Skeletal muscle satellite cell (primary cell): ENCODE measurements at regions not wholly inside any gene's neighbourhood (a gene's known extent, or its start where the extent isn't known, plus 50 kb on each side); places are given as distances from the start of the nearest gene placed in this dataset.

Experiments used
- H3K27me3 ChIP-seq: 2 replicates; pipeline ENCODE4 v1.7.0; 2013; ENCODE audit warnings: low read length; ENCODE audit not compliant: control insufficient read depth, insufficient read depth
- H3K36me3 ChIP-seq: 2 replicates; pipeline ENCODE4 v1.7.0; 2013; ENCODE audit warnings: mild to moderate bottlenecking, control low read depth, low read length; ENCODE audit not compliant: insufficient read depth
- H3K4me1 ChIP-seq: 2 replicates; pipeline ENCODE4 v1.7.0; 2013; ENCODE audit warnings: low read length; ENCODE audit not compliant: control insufficient read depth, insufficient read depth
- H3K4me2 ChIP-seq: 2 replicates; pipeline ENCODE4 v1.7.0; 2013; ENCODE audit warnings: mild to moderate bottlenecking, low read length
- H3K4me3 ChIP-seq: 2 replicates; pipeline ENCODE4 v1.7.0; 2013; ENCODE audit warnings: low read length
- H3K9ac ChIP-seq: 2 replicates; pipeline ENCODE4 v1.7.0; 2013; ENCODE audit warnings: mild to moderate bottlenecking, low read depth, low read length, moderate library complexity
- H3K9me3 ChIP-seq: replicated peaks from 2 replicates; pipeline ENCODE4 v1.7.0; 2013; ENCODE audit warnings: mild to moderate bottlenecking, control low read depth, low read length

GRCh38 chr1:224486801-224487583 is 52.4 kb upstream of the WDR26 start:
- Histone ChIP-seq H3K9ac (no peak overlapping the region), H3K4me3 (no peak overlapping the region), H3K36me3 (no peaks in the 10 kb centered on the region), H3K4me2 (no peak overlapping the region), H3K27me3 (no peaks in the 10 kb centered on the region), H3K4me1 (peaks cover 3% of the 10 kb centered on the region), H3K9me3 (no peaks in the 10 kb centered on the region)

DNA sequence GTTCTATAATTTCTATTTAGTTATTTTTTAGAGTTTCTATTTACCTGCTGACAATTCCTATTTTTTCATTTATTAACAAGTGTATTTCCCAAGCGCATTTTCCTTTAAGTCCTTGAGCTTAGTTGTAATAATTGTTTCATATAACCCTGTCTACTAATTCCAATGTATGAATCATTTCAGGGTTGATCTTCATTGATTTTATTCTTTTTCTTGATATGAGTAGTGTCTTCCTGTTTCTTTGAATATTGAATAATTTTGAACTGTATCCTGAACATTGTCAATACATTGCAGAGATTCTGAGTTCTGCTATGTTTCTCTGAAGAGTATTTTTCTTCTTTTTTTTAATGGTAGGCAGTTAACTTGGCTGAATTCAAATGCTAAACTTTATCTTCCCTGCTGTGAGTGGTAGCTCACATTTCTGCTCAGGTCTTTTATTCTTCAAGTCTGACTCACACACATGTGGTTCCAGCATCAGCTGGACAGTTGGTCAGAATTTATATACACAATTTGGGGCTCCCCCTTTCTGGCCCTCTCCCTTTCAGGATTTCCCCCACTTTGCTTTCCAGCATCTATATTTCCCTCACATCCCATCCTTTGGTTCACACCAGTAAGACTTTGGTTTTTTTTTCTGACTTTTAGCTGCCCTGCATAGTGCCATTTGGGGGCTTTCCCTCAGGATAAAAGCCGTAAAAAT is 54.4 kb upstream of the WDR26 start:
- no peak overlapping the region for H3K4me3 ChIP-seq
- peaks cover 3% of the 10 kb centered on the region for H3K4me1 ChIP-seq
- no peaks in the 10 kb centered on the region for H3K36me3 ChIP-seq
- no peak overlapping the region for H3K9ac ChIP-seq
- no peak overlapping the region for H3K4me2 ChIP-seq
- no peaks in the 10 kb centered on the region for H3K9me3 ChIP-seq
- H3K27me3 ChIP-seq, result no peaks in the 10 kb centered on the region

DNA sequence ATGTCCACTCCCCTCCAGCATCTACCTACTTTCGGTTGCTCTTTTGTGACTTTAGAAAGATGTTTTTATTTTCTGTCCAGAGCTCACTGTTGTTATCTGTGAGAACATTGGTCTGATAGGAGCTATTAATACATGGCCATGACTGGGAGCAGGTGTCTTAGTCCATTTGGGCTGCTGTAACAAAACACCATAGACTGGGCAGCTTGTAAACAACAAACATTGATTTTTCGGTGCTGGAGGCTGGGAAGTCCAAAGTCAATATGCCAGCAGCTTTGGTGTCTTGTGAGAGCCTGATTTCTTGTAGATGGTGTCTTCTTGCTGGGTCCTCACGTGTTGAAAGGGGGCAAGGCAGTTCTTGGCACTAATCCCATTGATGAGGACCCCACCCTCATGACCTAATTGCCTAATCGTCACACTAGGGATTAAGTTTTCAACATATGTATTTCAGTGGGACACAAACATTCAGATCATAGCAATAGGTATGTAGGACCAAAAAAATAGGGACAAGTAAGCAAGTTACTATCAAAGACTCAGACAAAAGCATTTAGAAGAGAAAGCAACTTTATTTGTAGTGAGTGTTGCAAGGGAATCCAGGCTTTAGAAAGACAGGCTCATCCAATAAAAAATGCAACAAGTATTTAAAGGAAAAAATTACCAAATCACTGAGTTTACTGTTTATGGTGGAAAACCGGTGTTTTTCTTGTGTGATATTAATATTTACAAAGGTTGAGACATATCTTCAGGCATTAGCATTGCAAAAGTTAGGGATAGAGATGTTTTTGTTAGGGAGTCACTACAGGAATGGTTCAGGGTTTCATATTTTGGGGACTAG is 55.2 kb upstream of the WDR26 start:
- Histone ChIP-seq H3K4me1 (peaks cover 3% of the 10 kb centered on the region), H3K36me3 (no peaks in the 10 kb centered on the region), H3K9me3 (no peaks in the 10 kb centered on the region), H3K4me3 (no peak overlapping the region), H3K4me2 (no peak overlapping the region), H3K27me3 (no peaks in the 10 kb centered on the region), H3K9ac (no peak overlapping the region)

- H3K9me3 ChIP-seq, result no peaks in the 10 kb centered on the region
- H3K4me3 ChIP-seq, result no peak overlapping the region
- no peak overlapping the region for H3K4me2 ChIP-seq
- H3K4me1 ChIP-seq, result peaks cover 3% of the 10 kb centered on the region
- H3K9ac ChIP-seq, result no peak overlapping the region
- no peaks in the 10 kb centered on the region for H3K27me3 ChIP-seq
- no peaks in the 10 kb centered on the region for H3K36me3 ChIP-seq
These were observed 56.2 kb upstream of the WDR26 start for GRCh38 chr1:224490549-224491537.

- Histone ChIP-seq H3K27me3 (no peaks in the 10 kb centered on the region), H3K9ac (no peak overlapping the region), H3K9me3 (no peaks in the 10 kb centered on the region), H3K4me3 (no peak overlapping the region), H3K36me3 (no peaks in the 10 kb centered on the region), H3K4me1 (peaks cover 3% of the 10 kb centered on the region), H3K4me2 (no peak overlapping the region)
These were observed 57.4 kb upstream of the WDR26 start for GRCh38 chr1:224492015-224492414.

DNA sequence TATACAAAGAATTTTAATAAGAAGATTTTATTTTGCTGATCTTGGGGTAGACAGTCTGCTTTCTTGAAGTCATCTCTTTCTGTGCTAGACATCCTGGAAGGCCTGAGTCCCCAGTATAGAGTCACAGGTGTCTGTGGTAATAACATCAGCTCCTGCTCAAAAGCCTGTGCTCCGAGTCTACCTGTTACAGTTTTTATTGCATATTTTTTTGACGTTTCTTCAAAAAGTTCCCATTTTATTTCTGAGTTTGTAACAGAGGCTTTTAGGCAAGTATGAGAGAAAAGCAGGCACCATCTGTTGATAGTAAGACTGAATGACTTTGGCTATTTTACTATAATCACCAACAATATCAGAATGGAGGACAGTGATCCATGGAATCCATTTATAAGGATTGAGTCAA is 58.0 kb upstream of the WDR26 start:
- Histone ChIP-seq H3K9ac (no peak overlapping the region), H3K36me3 (no peaks in the 10 kb centered on the region), H3K4me1 (peaks cover 7% of the 10 kb centered on the region), H3K27me3 (no peaks in the 10 kb centered on the region), H3K4me3 (no peak overlapping the region), H3K4me2 (no peak overlapping the region), H3K9me3 (no peaks in the 10 kb centered on the region)

DNA sequence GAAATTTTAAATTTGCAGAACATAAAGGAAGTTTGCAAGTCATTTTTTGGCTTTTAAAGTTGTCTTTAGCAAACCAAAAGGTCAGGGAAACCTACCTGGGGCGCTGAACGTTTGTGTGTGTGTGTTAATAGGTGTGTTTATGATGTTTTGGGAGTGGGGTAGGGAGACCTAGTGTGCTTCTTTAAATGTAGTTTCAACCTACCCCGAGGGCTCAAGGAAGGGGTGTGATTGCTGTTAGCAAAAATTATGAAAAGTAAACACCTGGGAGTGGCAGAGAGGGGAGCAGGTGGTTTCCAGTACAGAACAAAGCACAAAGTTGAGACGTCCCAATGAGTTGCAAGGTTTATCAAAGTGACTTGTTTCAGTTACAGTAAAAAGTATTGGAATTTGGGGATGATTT is 58.7 kb upstream of the WDR26 start:
- no peaks in the 10 kb centered on the region for H3K27me3 ChIP-seq
- H3K9ac ChIP-seq, result no peak overlapping the region
- peaks cover 14% of the 10 kb centered on the region for H3K4me1 ChIP-seq
- H3K4me2 ChIP-seq, result no peak overlapping the region
- no peak overlapping the region for H3K4me3 ChIP-seq
- no peaks in the 10 kb centered on the region for H3K9me3 ChIP-seq
- no peaks in the 10 kb centered on the region for H3K36me3 ChIP-seq

- Histone ChIP-seq H3K27me3 (no peaks in the 10 kb centered on the region), H3K4me3 (no peak overlapping the region), H3K4me2 (no peak overlapping the region), H3K36me3 (no peaks in the 10 kb centered on the region), H3K9me3 (no peaks in the 10 kb centered on the region), H3K4me1 (peaks cover 24% of the 10 kb centered on the region), H3K9ac (no peak overlapping the region)
These were observed 59.7 kb upstream of the WDR26 start for GRCh38 chr1:224494343-224494742.

DNA sequence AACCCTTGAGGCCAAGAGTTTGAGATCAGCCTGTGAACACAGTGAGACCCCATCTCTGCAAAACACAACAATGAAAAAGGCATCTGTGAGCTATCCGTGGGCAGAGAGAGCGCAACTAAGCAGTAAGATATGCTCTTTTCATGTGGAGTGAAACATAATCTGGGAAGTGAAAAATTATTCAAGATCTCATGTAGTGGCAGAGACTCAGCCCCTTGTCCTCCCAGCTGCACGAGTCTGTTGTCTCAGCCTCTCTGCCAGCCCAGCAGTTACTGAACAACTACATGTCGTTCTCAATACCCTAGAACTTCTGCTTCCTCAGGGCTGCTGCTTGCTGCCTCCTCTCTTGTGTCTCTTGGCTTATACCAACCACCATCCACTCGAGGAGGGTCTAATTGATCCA is 61.3 kb upstream of the WDR26 start:
- Histone ChIP-seq H3K36me3 (no peaks in the 10 kb centered on the region), H3K27me3 (no peaks in the 10 kb centered on the region), H3K4me1 (peaks cover 28% of the 10 kb centered on the region), H3K9ac (no peak overlapping the region), H3K9me3 (no peaks in the 10 kb centered on the region), H3K4me2 (no peak overlapping the region), H3K4me3 (no peak overlapping the region)

GRCh38 chr1:224496826-224497225 is 62.2 kb upstream of the WDR26 start:
- H3K4me1 ChIP-seq, result peaks cover 28% of the 10 kb centered on the region
- H3K36me3 ChIP-seq, result no peaks in the 10 kb centered on the region
- no peaks in the 10 kb centered on the region for H3K27me3 ChIP-seq
- no peaks in the 10 kb centered on the region for H3K9me3 ChIP-seq
- no peak overlapping the region for H3K4me2 ChIP-seq
- H3K9ac ChIP-seq, result no peak overlapping the region
- no peak overlapping the region for H3K4me3 ChIP-seq
